HFF-Myc (cell line): ENCODE measurements at regions not wholly inside any gene's neighbourhood (a gene's known extent, or its start where the extent isn't known, plus 50 kb on each side); places are given as distances from the start of the nearest gene placed in this dataset.

Experiments
- DNase-seq: peaks from one replicate; pipeline ENCODE4 v3.0.0-alpha.2; 2011; ENCODE audit warnings: low read depth; ENCODE audit errors: extremely low read depth
- H3K4me3 ChIP-seq: replicated peaks from 2 replicates; pipeline ENCODE4 v1.5.1; 2011; ENCODE audit warnings: low read depth, mild to moderate bottlenecking, control low read depth, low read length
- CTCF ChIP-seq: IDR thresholded peaks from 2 replicates; pipeline ENCODE4 v1.5.1; 2012; ENCODE audit warnings: mild to moderate bottlenecking, low read depth, low read length, control low read depth; ENCODE audit errors: missing control alignments

- no peak for DNase-seq
Measured at GRCh38 chr4:58507079-58507478, 1396.9 kb upstream of the IGFBP7 start.

GRCh38 chr4:58502839-58503238, 1392.7 kb upstream of the IGFBP7 start:
- no peak for TF ChIP-seq CTCF
- DNase-seq: no peak

More at GRCh38 chr4:58507079-58507478, 1396.9 kb upstream of the IGFBP7 start:
- no peak overlapping the region for H3K4me3 ChIP-seq
- TF ChIP-seq CTCF: no peak

GRCh38 chr4:58499182-58499581, 1389.0 kb upstream of the IGFBP7 start:
- no peak overlapping the region for H3K4me3 ChIP-seq
- TF ChIP-seq CTCF: no peak
- no peak for DNase-seq

More at GRCh38 chr4:58502839-58503238, 1392.7 kb upstream of the IGFBP7 start:
- H3K4me3 ChIP-seq: no peak overlapping the region

DNA sequence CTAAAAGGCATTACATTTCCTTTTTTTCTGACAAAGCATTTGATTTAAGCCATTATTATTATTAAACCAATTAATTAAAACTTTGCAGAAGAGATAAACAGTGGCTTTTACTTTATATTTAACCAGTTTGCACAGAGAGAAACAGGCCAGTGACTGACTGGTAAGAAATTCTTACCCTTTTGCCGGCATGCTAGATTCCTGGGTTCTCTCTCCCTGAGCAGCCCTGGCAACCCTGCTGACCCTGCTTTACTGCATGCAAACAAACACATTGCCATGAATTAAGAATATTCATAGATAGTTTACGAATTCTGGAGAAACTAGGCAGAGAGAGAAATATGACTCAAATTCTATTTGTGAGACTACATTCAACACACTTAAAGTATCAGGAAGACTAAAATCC, 1381.4 kb upstream of the IGFBP7 start:
- no peak overlapping the region for H3K4me3 ChIP-seq
- DNase-seq: no peak
- no peak for TF ChIP-seq CTCF

- no peak for TF ChIP-seq CTCF
Measured at GRCh38 chr4:58477950-58478349, 1367.8 kb upstream of the IGFBP7 start.

GRCh38 chr4:58477513-58477912, 1367.3 kb upstream of the IGFBP7 start:
- no peak for DNase-seq
- TF ChIP-seq CTCF: no peak
- H3K4me3 ChIP-seq: no peak overlapping the region

More at GRCh38 chr4:58477950-58478349, 1367.8 kb upstream of the IGFBP7 start:
- DNase-seq: no peak
- no peak overlapping the region for H3K4me3 ChIP-seq

- no peak overlapping the region for H3K4me3 ChIP-seq
- TF ChIP-seq CTCF: no peak
- no peak for DNase-seq
Measured at GRCh38 chr4:58475097-58475496, 1364.9 kb upstream of the IGFBP7 start.
